ENCODE measurements at regions not wholly inside any gene's neighbourhood (a gene's known extent, or its start where the extent isn't known, plus 50 kb on each side); places are given as distances from the start of the nearest gene placed in this dataset.

GRCh38 chr10:10684972-10685371 is 332.7 kb upstream of the CELF2 start:
- DNase-seq (ENCODE audit: low spot score) (no peak), ATAC-seq (ENCODE audit: low read depth) (no peak)
- H3K9me3 ChIP-seq (ENCODE audit: severe bottlenecking) = no peaks in the 10 kb centered on the region
- H3K36me3 ChIP-seq (ENCODE audit: low read depth) = no peaks in the 10 kb centered on the region
- H3K4me3 ChIP-seq (ENCODE audit: severe bottlenecking) = no peak overlapping the region
- no peaks in the 10 kb centered on the region for H3K27me3 ChIP-seq (ENCODE audit: insufficient read depth, poor library complexity, severe bottlenecking)
- H3K4me1 ChIP-seq (ENCODE audit: insufficient read depth, poor library complexity, severe bottlenecking) = no peaks in the 10 kb centered on the region
- no peak overlapping the region for H3K27ac ChIP-seq (ENCODE audit: poor library complexity, severe bottlenecking)
- TF ChIP-seq CTCF (IDR thresholded peaks at IDR 0.05; ENCODE audit: poor library complexity, severe bottlenecking) = no peak

- Histone ChIP-seq H3K4me3 (ENCODE audit: severe bottlenecking) (no peak overlapping the region), H3K27me3 (ENCODE audit: insufficient read depth, poor library complexity, severe bottlenecking) (no peaks in the 10 kb centered on the region), H3K4me1 (ENCODE audit: insufficient read depth, poor library complexity, severe bottlenecking) (no peaks in the 10 kb centered on the region), H3K36me3 (ENCODE audit: low read depth) (no peaks in the 10 kb centered on the region), H3K27ac (ENCODE audit: poor library complexity, severe bottlenecking) (no peak overlapping the region), H3K9me3 (ENCODE audit: severe bottlenecking) (no peaks in the 10 kb centered on the region)
- ATAC-seq (ENCODE audit: low read depth) = no peak
- DNase-seq (ENCODE audit: low spot score) = no peak
- no peak for TF ChIP-seq CTCF (IDR thresholded peaks at IDR 0.05; ENCODE audit: poor library complexity, severe bottlenecking)
Observed at GRCh38 chr10:10685566-10685965, 332.1 kb upstream of the CELF2 start.

GRCh38 chr10:10687751-10688150 is 329.9 kb upstream of the CELF2 start:
- Histone ChIP-seq H3K36me3 (ENCODE audit: low read depth) (no peaks in the 10 kb centered on the region), H3K27ac (ENCODE audit: poor library complexity, severe bottlenecking) (no peak overlapping the region), H3K4me1 (ENCODE audit: insufficient read depth, poor library complexity, severe bottlenecking) (no peaks in the 10 kb centered on the region), H3K9me3 (ENCODE audit: severe bottlenecking) (no peaks in the 10 kb centered on the region), H3K27me3 (ENCODE audit: insufficient read depth, poor library complexity, severe bottlenecking) (no peaks in the 10 kb centered on the region), H3K4me3 (ENCODE audit: severe bottlenecking) (no peak overlapping the region)
- ATAC-seq (ENCODE audit: low read depth) (no peak), DNase-seq (ENCODE audit: low spot score) (no peak)
- TF ChIP-seq CTCF (IDR thresholded peaks at IDR 0.05; ENCODE audit: poor library complexity, severe bottlenecking) = no peak

GRCh38 chr10:10699427-10699826 is 318.2 kb upstream of the CELF2 start:
- no peaks in the 10 kb centered on the region for H3K36me3 ChIP-seq (ENCODE audit: low read depth)
- no peak for TF ChIP-seq CTCF (IDR thresholded peaks at IDR 0.05; ENCODE audit: poor library complexity, severe bottlenecking)
- H3K4me3 ChIP-seq (ENCODE audit: severe bottlenecking) = no peak overlapping the region
- H3K27me3 ChIP-seq (ENCODE audit: insufficient read depth, poor library complexity, severe bottlenecking) = no peaks in the 10 kb centered on the region
- DNase-seq (ENCODE audit: low spot score) (no peak), ATAC-seq (ENCODE audit: low read depth) (no peak)
- H3K27ac ChIP-seq (ENCODE audit: poor library complexity, severe bottlenecking) = no peak overlapping the region
- H3K9me3 ChIP-seq (ENCODE audit: severe bottlenecking) = no peaks in the 10 kb centered on the region
- no peaks in the 10 kb centered on the region for H3K4me1 ChIP-seq (ENCODE audit: insufficient read depth, poor library complexity, severe bottlenecking)

- no peak overlapping the region for H3K4me3 ChIP-seq (ENCODE audit: severe bottlenecking)
- DNase-seq (ENCODE audit: low spot score) (no peak), ATAC-seq (ENCODE audit: low read depth) (no peak)
- H3K36me3 ChIP-seq (ENCODE audit: low read depth) = no peaks in the 10 kb centered on the region
- H3K9me3 ChIP-seq (ENCODE audit: severe bottlenecking) = no peaks in the 10 kb centered on the region
- no peak for TF ChIP-seq CTCF (IDR thresholded peaks at IDR 0.05; ENCODE audit: poor library complexity, severe bottlenecking)
- no peaks in the 10 kb centered on the region for H3K4me1 ChIP-seq (ENCODE audit: insufficient read depth, poor library complexity, severe bottlenecking)
- no peak overlapping the region for H3K27ac ChIP-seq (ENCODE audit: poor library complexity, severe bottlenecking)
- H3K27me3 ChIP-seq (ENCODE audit: insufficient read depth, poor library complexity, severe bottlenecking) = no peaks in the 10 kb centered on the region
Observed at GRCh38 chr10:10701084-10701611, 316.5 kb upstream of the CELF2 start.

Data from RWPE2 (cell line).